ENCODE measurements at regions not wholly inside any gene's neighbourhood (a gene's known extent, or its start where the extent isn't known, plus 50 kb on each side); places are given as distances from the start of the nearest gene placed in this dataset.
"Not testable (repeated sequence)": the region's sequence is repeated elsewhere in the genome, so short reads cannot be mapped to it uniquely, and the experiment has no call there.

- H2AK9ac ChIP-seq (replicated peaks; ENCODE audit: low read depth, low read length, poor library complexity); H3K79me1 ChIP-seq (ENCODE audit: low read depth in 1 of 2, low read length in 2 of 2); CTCF ChIA-PET; H2AK5ac ChIP-seq (ENCODE audit: low read depth, low read length); H2BK5ac ChIP-seq (ENCODE audit: low read depth, low read length, poor library complexity, severe bottlenecking); H3K36me3 ChIP-seq (ENCODE audit: control insufficient read depth, insufficient read depth, low read length); H3K4ac ChIP-seq (ENCODE audit: low read depth, low read length); H2AFZ ChIP-seq (replicated peaks; ENCODE audit: low read length, poor library complexity); H3K9me1 ChIP-seq (ENCODE audit: insufficient read depth, low read length); intact Hi-C loops (cut with micrococcal nuclease); BruUV-seq (replicated peaks); H4K20me1 ChIP-seq (ENCODE audit: insufficient read depth, low read length); H3K9me3 ChIP-seq (ENCODE audit: control insufficient read depth, insufficient read depth, low read length); ATAC-seq (ENCODE audit: low read depth); H3K27ac ChIP-seq (ENCODE audit: insufficient read depth, low read length); H3K56ac ChIP-seq (ENCODE audit: extremely low read depth, insufficient read depth, low read length); H3K4me3 ChIP-seq (ENCODE audit: insufficient read depth, low read depth, low read length); H3K14ac ChIP-seq (replicated peaks; ENCODE audit: low read depth, low read length); dilution Hi-C loops (cut with HindIII; ENCODE audit: low sequenced_read_pairs, unreplicated experiment); H3K18ac ChIP-seq (ENCODE audit: low read depth, low read length); H4K8ac ChIP-seq (ENCODE audit: low read depth in 2 of 2, low read length in 2 of 2); in situ Hi-C loops (cut with MboI; ENCODE audit: low sequenced_read_pairs); H3K9ac ChIP-seq (ENCODE audit: low read depth, low read length); H3K27me3 ChIP-seq (ENCODE audit: control insufficient read depth, insufficient read depth, low read length); H2BK120ac ChIP-seq (ENCODE audit: low read depth, low read length); H2BK15ac ChIP-seq (ENCODE audit: low read depth, low read length); POLR2A ChIA-PET (ENCODE audit: unreplicated experiment); DNase-seq; H2BK20ac ChIP-seq (ENCODE audit: low read depth, low read length); H3K4me1 ChIP-seq (ENCODE audit: control insufficient read depth, insufficient read depth, low read length); H3K23ac ChIP-seq (ENCODE audit: low read depth, low read length); H4K91ac ChIP-seq (ENCODE audit: insufficient read depth, low read depth, low read length); H3K4me2 ChIP-seq (ENCODE audit: low read depth, low read length); H4K5ac ChIP-seq (ENCODE audit: low read depth, low read length): not testable (repeated sequence)
- no CpG with 5 or more reads among the region's 1 CpG for WGBS, 2 experiments (ENCODE audit: extremely low coverage in 2 of 2, insufficient read length in 1 of 2)
These were observed 200.9 kb downstream of the TMEM26 start for GRCh38 chr10:61252326-61252725.
